ENCODE measurements at regions not wholly inside any gene's neighbourhood (a gene's known extent, or its start where the extent isn't known, plus 50 kb on each side); places are given as distances from the start of the nearest gene placed in this dataset.

DNA sequence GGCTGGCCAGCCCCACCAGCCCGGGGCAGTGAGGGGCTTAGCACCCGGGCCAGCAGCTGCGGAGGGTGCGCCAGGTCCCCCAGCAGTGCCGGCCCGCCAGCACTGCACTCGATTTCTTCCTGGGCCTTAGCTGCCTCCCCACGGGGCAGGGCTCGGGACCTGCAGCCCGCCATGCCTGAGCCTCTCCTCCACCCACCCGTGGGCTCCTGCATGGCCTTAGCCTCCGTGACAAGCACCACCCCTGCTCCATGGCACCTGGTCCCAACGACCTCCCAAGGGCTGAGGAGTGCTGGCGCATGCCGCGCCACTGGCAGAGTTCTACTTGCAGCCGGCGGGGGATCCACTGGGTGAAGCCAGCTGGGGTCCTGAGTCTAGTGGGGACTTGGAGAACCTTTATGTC, 452.6 kb downstream of the AGTPBP1 start:
- no peak overlapping the region for H3K27ac Mint-ChIP-seq
- H3K4me3 Mint-ChIP-seq (ENCODE audit: low read depth), result no peak overlapping the region
- no peaks in the 10 kb centered on the region for H3K27me3 Mint-ChIP-seq
- peaks cover 6% of the 10 kb centered on the region for H3K9me3 Mint-ChIP-seq (ENCODE audit: low read depth)
- H3K36me3 Mint-ChIP-seq (ENCODE audit: insufficient read depth), result no peaks in the 10 kb centered on the region
- H3K4me1 Mint-ChIP-seq (ENCODE audit: low read depth), result peaks cover 1% of the 10 kb centered on the region
- no peak for DNase-seq (ENCODE audit: low spot score, unreplicated experiment)
- TF ChIP-seq, protein P1, sequence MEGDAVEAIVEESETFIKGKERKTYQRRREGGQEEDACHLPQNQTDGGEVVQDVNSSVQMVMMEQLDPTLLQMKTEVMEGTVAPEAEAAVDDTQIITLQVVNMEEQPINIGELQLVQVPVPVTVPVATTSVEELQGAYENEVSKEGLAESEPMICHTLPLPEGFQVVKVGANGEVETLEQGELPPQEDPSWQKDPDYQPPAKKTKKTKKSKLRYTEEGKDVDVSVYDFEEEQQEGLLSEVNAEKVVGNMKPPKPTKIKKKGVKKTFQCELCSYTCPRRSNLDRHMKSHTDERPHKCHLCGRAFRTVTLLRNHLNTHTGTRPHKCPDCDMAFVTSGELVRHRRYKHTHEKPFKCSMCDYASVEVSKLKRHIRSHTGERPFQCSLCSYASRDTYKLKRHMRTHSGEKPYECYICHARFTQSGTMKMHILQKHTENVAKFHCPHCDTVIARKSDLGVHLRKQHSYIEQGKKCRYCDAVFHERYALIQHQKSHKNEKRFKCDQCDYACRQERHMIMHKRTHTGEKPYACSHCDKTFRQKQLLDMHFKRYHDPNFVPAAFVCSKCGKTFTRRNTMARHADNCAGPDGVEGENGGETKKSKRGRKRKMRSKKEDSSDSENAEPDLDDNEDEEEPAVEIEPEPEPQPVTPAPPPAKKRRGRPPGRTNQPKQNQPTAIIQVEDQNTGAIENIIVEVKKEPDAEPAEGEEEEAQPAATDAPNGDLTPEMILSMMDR (IDR thresholded peaks at IDR 0.05; ENCODE audit: unreplicated experiment), result no peak

- Mint-ChIP-seq H3K9me3 (ENCODE audit: low read depth) (peaks cover 11% of the 10 kb centered on the region), H3K4me3 (ENCODE audit: low read depth) (no peak overlapping the region), H3K27me3 (no peaks in the 10 kb centered on the region), H3K36me3 (ENCODE audit: insufficient read depth) (no peaks in the 10 kb centered on the region), H3K4me1 (ENCODE audit: low read depth) (peaks cover 3% of the 10 kb centered on the region), H3K27ac (no peak overlapping the region)
- DNase-seq (ENCODE audit: low spot score, unreplicated experiment), result no peak
- TF ChIP-seq, protein P1 (IDR thresholded peaks at IDR 0.05; ENCODE audit: unreplicated experiment), result no peak
Measured at GRCh38 chr9:85283421-85283820, 458.3 kb downstream of the AGTPBP1 start.

DNA sequence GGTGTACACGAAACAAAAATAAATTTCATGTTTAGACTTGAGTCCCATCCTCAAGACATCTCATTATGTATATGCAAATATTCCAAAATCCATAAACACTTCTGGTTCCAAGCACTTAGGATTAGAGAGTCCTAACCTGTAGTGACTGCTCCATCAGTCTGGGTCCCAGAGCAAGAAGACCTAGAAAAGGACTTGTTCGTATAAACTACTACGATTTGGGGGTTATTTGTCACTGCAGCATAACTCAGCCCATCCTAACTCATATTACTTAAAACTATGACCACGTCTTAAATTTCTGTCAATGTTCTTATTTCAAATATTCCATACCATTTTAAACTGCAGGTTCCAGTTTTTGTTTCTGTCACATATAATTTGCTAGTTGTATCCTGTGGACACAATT, 463.0 kb downstream of the AGTPBP1 start:
- TF ChIP-seq, protein P1 (IDR thresholded peaks at IDR 0.05; ENCODE audit: unreplicated experiment), result no peak
- no peak overlapping the region for H3K27ac Mint-ChIP-seq
- H3K27me3 Mint-ChIP-seq, result no peaks in the 10 kb centered on the region
- DNase-seq (ENCODE audit: low spot score, unreplicated experiment), result no peak
- peaks cover 8% of the 10 kb centered on the region for H3K9me3 Mint-ChIP-seq (ENCODE audit: low read depth)
- no peak overlapping the region for H3K4me3 Mint-ChIP-seq (ENCODE audit: low read depth)
- no peaks in the 10 kb centered on the region for H3K36me3 Mint-ChIP-seq (ENCODE audit: insufficient read depth)
- peaks cover 3% of the 10 kb centered on the region for H3K4me1 Mint-ChIP-seq (ENCODE audit: low read depth)

GRCh38 chr9:85276741-85277140, 465.0 kb downstream of the AGTPBP1 start:
- Mint-ChIP-seq H3K27me3 (no peaks in the 10 kb centered on the region), H3K27ac (no peak overlapping the region), H3K4me3 (ENCODE audit: low read depth) (no peak overlapping the region)

GRCh38 chr9:85269811-85270210, 471.9 kb downstream of the AGTPBP1 start:
- Mint-ChIP-seq H3K9me3 (ENCODE audit: low read depth) (no peaks in the 10 kb centered on the region), H3K4me3 (ENCODE audit: low read depth) (no peak overlapping the region), H3K4me1 (ENCODE audit: low read depth) (peaks cover 5% of the 10 kb centered on the region), H3K36me3 (ENCODE audit: insufficient read depth) (no peaks in the 10 kb centered on the region), H3K27ac (no peak overlapping the region), H3K27me3 (no peaks in the 10 kb centered on the region)
- TF ChIP-seq, protein P1 (IDR thresholded peaks at IDR 0.05; ENCODE audit: unreplicated experiment), result no peak
- DNase-seq (ENCODE audit: low spot score, unreplicated experiment), result no peak

More at GRCh38 chr9:85276741-85277140, 465.0 kb downstream of the AGTPBP1 start:
- TF ChIP-seq, protein P1 (IDR thresholded peaks at IDR 0.05; ENCODE audit: unreplicated experiment), result no peak
- Mint-ChIP-seq H3K4me1 (ENCODE audit: low read depth) (peaks cover 3% of the 10 kb centered on the region), H3K9me3 (ENCODE audit: low read depth) (peaks cover 8% of the 10 kb centered on the region), H3K36me3 (ENCODE audit: insufficient read depth) (no peaks in the 10 kb centered on the region)
- DNase-seq (ENCODE audit: low spot score, unreplicated experiment), result no peak
